ENCODE measurements at regions not wholly inside any gene's neighbourhood (a gene's known extent, or its start where the extent isn't known, plus 50 kb on each side); places are given as distances from the start of the nearest gene placed in this dataset.

- no peak for DNase-seq (ENCODE audit: low read depth)
- no peak overlapping the region for H3K4me3 ChIP-seq (ENCODE audit: low read depth, low read length)
- no peak for TF ChIP-seq CTCF (IDR thresholded peaks at IDR 0.05; ENCODE audit: insufficient read depth, low read depth, low read length)
Observed at GRCh38 chr15:26294059-26294689, 431.0 kb upstream of the ATP10A start.

- no peak for TF ChIP-seq CTCF (IDR thresholded peaks at IDR 0.05; ENCODE audit: insufficient read depth, low read depth, low read length)
- H3K4me3 ChIP-seq (ENCODE audit: low read depth, low read length): no peak overlapping the region
- no peak for DNase-seq (ENCODE audit: low read depth)
Observed at GRCh38 chr15:26287381-26287780, 424.3 kb upstream of the ATP10A start.

GRCh38 chr15:26280281-26280680 is 417.2 kb upstream of the ATP10A start:
- no peak for DNase-seq (ENCODE audit: low read depth)
- no peak for TF ChIP-seq CTCF (IDR thresholded peaks at IDR 0.05; ENCODE audit: insufficient read depth, low read depth, low read length)
- no peak overlapping the region for H3K4me3 ChIP-seq (ENCODE audit: low read depth, low read length)

- no peak for DNase-seq (ENCODE audit: low read depth)
Observed at GRCh38 chr15:26261966-26262365, 398.8 kb upstream of the ATP10A start.

GRCh38 chr15:26261413-26261812 is 398.3 kb upstream of the ATP10A start:
- DNase-seq (ENCODE audit: low read depth): no peak
- no peak overlapping the region for H3K4me3 ChIP-seq (ENCODE audit: low read depth, low read length)
- TF ChIP-seq CTCF (IDR thresholded peaks at IDR 0.05; ENCODE audit: insufficient read depth, low read depth, low read length): no peak

More at GRCh38 chr15:26261966-26262365, 398.8 kb upstream of the ATP10A start:
- TF ChIP-seq CTCF (IDR thresholded peaks at IDR 0.05; ENCODE audit: insufficient read depth, low read depth, low read length): no peak
- no peak overlapping the region for H3K4me3 ChIP-seq (ENCODE audit: low read depth, low read length)

- no peak overlapping the region for H3K4me3 ChIP-seq (ENCODE audit: low read depth, low read length)
- DNase-seq (ENCODE audit: low read depth): no peak
- TF ChIP-seq CTCF (IDR thresholded peaks at IDR 0.05; ENCODE audit: insufficient read depth, low read depth, low read length): peak; percentile 26
Observed at GRCh38 chr15:26260517-26261133, 397.5 kb upstream of the ATP10A start.

Measured in fibroblast of villous mesenchyme (primary cell).